PC-9 (cell line): ENCODE measurements at regions not wholly inside any gene's neighbourhood (a gene's known extent, or its start where the extent isn't known, plus 50 kb on each side); places are given as distances from the start of the nearest gene placed in this dataset.

Experiments used
- BruUV-seq: library from RNA; stranded (reverse); fragments of 400-500 nt; replicated peaks from 2 replicates; lab custom pipeline; 2021; lab: Mats Ljungman, UMichigan
- CTCF ChIA-PET: fragments of 300-600 bp; sonication (Branson Sonifier 250); formaldehyde crosslinking; loops from one replicate; lab custom pipeline; 2022; ENCODE audit warnings: antibody characterized with exemption; lab: Charles Lee
- POLR2A ChIA-PET: fragments of 300-600 bp; sonication (Branson Sonifier 250); formaldehyde crosslinking; loops from one replicate; lab custom pipeline; 2022; ENCODE audit warnings: antibody characterized with exemption; ENCODE audit not compliant: unreplicated experiment; lab: Charles Lee
- DNase-seq, 2 experiments: peaks; one replicate each; pipeline versions ENCODE4 v3.0.0 to v3.0.0-alpha.2; 2015 to 2022; ENCODE audit warnings: mixed read lengths in 1 of 2
- H2AFZ ChIP-seq: fragments of 200-600 bp; sonication (generic); 2 replicates; pipeline ENCODE4 v1.8.1; 2017; ENCODE audit warnings: antibody characterized with exemption
- H3F3A ChIP-seq: fragments of 200-600 bp; sonication (generic); 2 replicates; pipeline ENCODE4 v1.8.1; 2017; ENCODE audit warnings: antibody characterized with exemption, mild to moderate bottlenecking, low read depth; ENCODE audit not compliant: insufficient read depth
- H3K27ac ChIP-seq: fragments of 200-600 bp; sonication (generic); 2 replicates; pipeline ENCODE4 v1.6.1; 2016; ENCODE audit warnings: mixed run types
- H3K27me3 ChIP-seq: fragments of 200-600 bp; sonication (generic); 2 replicates; pipeline ENCODE4 v1.6.1; 2016; ENCODE audit warnings: low read depth, mixed run types; ENCODE audit not compliant: insufficient read depth
- H3K36me3 ChIP-seq: fragments of 200-600 bp; sonication (generic); 2 replicates; pipeline ENCODE4 v1.6.1; 2016; ENCODE audit warnings: low read depth, mixed run types
- H3K4me1 ChIP-seq: fragments of 200-600 bp; sonication (generic); replicated peaks from 2 replicates; pipeline ENCODE4 v1.6.1; 2016; ENCODE audit warnings: mixed run types; ENCODE audit not compliant: insufficient read depth
- H3K4me2 ChIP-seq: fragments of 200-600 bp; sonication (generic); 2 replicates; pipeline ENCODE4 v1.6.1; 2017; ENCODE audit warnings: mixed run types
- H3K4me3 ChIP-seq: fragments of 200-600 bp; sonication (generic); 2 replicates; pipeline ENCODE4 v1.6.1; 2016; ENCODE audit warnings: mixed run types
- H3K79me2 ChIP-seq: fragments of 200-600 bp; sonication (generic); 2 replicates; pipeline ENCODE4 v1.6.1; 2017; ENCODE audit warnings: low read depth, mixed run types
- H3K9me2 ChIP-seq: fragments of 200-600 bp; sonication (generic); 2 replicates; pipeline ENCODE4 v1.8.1; 2017; ENCODE audit warnings: mild to moderate bottlenecking; ENCODE audit not compliant: insufficient read depth
- H3K9me3 ChIP-seq: fragments of 200-600 bp; sonication (generic); 2 replicates; pipeline ENCODE4 v1.8.1; 2016; ENCODE audit warnings: low read depth; ENCODE audit not compliant: insufficient read depth
- H4K20me1 ChIP-seq: fragments of 200-600 bp; sonication (generic); 2 replicates; pipeline ENCODE4 v1.8.1; 2017; ENCODE audit not compliant: insufficient read depth
- EZH2 ChIP-seq: fragments of 200-600 bp; sonication (generic); IDR thresholded peaks from 2 replicates; pipeline ENCODE4 v1.8.0; 2017; ENCODE audit warnings: antibody characterized with exemption, low read depth
- intact Hi-C: fragments of 100-400 bp; cut with micrococcal nuclease; formaldehyde crosslinking; loops from one replicate; pipeline ENCODE4 v1.10.0; 2022; ENCODE audit not compliant: unreplicated experiment
- TF ChIP-seq, protein P1 (sequence below): fragments of 200-600 bp; sonication (generic); conservative IDR thresholded peaks from 2 replicates; pipeline ENCODE4 v1.6.1; 2017; ENCODE audit warnings: mixed run types, antibody characterized with exemption, mild to moderate bottlenecking, moderate library complexity

- intact Hi-C loops = no loop called here
These were observed 321.1 kb downstream of the HS3ST3B1 start for GRCh38 chr17:14621826-14622614.

DNA sequence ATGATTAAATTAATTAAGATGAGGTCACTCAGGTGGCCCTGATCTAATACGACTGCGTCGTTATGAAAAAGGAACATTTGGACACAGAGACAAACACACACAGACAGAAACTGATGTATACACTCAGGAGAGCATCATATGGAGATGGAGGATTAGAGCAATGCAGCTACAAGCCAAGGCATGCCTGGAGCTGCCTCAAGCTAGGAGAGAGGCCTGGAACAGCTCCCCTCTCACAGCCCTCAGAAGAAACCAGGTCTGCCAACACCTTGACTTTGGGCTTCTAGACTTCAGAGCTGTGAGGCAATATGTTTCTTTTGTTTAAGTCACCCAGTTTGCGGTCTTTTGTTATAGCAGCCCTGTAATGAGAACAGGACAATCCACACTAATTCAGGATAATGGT is 318.9 kb downstream of the HS3ST3B1 start:
- Histone ChIP-seq H3K9me3 (no peaks in the 10 kb centered on the region), H3K27ac (no peak overlapping the region), H2AFZ (no peak overlapping the region), H3K4me3 (no peak overlapping the region), H3F3A (no peaks in the 10 kb centered on the region), H3K4me1 (no peaks in the 10 kb centered on the region), H3K4me2 (no peak overlapping the region), H4K20me1 (no peaks in the 10 kb centered on the region), H3K27me3 (peaks cover 19% of the 10 kb centered on the region), H3K79me2 (no peaks in the 10 kb centered on the region), H3K36me3 (no peaks in the 10 kb centered on the region), H3K9me2 (no peaks in the 10 kb centered on the region)
- intact Hi-C loops = no loop called here
- POLR2A ChIA-PET = no interaction called here
- CTCF ChIA-PET = no interaction called here
- TF ChIP-seq EZH2 = no peak
- TF ChIP-seq, protein P1, sequence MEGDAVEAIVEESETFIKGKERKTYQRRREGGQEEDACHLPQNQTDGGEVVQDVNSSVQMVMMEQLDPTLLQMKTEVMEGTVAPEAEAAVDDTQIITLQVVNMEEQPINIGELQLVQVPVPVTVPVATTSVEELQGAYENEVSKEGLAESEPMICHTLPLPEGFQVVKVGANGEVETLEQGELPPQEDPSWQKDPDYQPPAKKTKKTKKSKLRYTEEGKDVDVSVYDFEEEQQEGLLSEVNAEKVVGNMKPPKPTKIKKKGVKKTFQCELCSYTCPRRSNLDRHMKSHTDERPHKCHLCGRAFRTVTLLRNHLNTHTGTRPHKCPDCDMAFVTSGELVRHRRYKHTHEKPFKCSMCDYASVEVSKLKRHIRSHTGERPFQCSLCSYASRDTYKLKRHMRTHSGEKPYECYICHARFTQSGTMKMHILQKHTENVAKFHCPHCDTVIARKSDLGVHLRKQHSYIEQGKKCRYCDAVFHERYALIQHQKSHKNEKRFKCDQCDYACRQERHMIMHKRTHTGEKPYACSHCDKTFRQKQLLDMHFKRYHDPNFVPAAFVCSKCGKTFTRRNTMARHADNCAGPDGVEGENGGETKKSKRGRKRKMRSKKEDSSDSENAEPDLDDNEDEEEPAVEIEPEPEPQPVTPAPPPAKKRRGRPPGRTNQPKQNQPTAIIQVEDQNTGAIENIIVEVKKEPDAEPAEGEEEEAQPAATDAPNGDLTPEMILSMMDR = no peak
- no peak for DNase-seq
- no TSS peak for BruUV-seq

More at GRCh38 chr17:14621826-14622614, 321.1 kb downstream of the HS3ST3B1 start:
- ChIA-PET POLR2A (no interaction called here), CTCF (no interaction called here)
- Histone ChIP-seq H3F3A (no peaks in the 10 kb centered on the region), H3K4me1 (no peaks in the 10 kb centered on the region), H3K27ac (no peak overlapping the region), H3K4me2 (no peak overlapping the region), H3K4me3 (no peak overlapping the region), H3K9me3 (no peaks in the 10 kb centered on the region), H2AFZ (no peak overlapping the region), H3K36me3 (no peaks in the 10 kb centered on the region), H3K79me2 (no peaks in the 10 kb centered on the region), H3K9me2 (no peaks in the 10 kb centered on the region), H3K27me3 (peaks cover 19% of the 10 kb centered on the region), H4K20me1 (no peaks in the 10 kb centered on the region)
- no peak for DNase-seq
- TF ChIP-seq EZH2 = no peak
- TF ChIP-seq, protein P1 = no peak
- no TSS peak for BruUV-seq

DNA sequence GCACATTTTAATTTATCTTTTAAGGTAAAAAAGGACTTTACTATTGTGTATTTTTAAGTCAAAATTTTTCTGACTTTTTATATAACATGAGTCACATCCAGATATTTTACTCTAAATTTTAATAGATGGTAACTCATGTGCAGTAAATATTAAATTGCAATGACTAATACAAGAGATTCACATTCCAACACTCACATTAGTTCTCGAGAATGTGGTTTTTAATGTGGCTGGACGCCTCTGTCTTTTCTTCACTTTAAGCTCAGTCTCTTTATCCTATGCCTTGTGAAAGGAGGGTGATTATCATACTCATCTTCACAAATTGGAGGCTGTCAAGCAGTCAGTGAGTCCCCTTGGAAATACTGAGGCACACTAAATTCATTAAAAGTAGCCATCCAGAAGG is 315.6 kb downstream of the HS3ST3B1 start:
- Histone ChIP-seq H3K9me2 (no peaks in the 10 kb centered on the region), H2AFZ (no peak overlapping the region), H3K27me3 (peaks cover 1% of the 10 kb centered on the region; the same call in 1 of the 2 replicates), H4K20me1 (no peaks in the 10 kb centered on the region), H3K4me3 (no peak overlapping the region), H3K27ac (no peak overlapping the region), H3K4me1 (no peaks in the 10 kb centered on the region), H3K36me3 (no peaks in the 10 kb centered on the region), H3F3A (no peaks in the 10 kb centered on the region), H3K4me2 (no peak overlapping the region), H3K79me2 (no peaks in the 10 kb centered on the region), H3K9me3 (no peaks in the 10 kb centered on the region)
- BruUV-seq = no TSS peak
- CTCF ChIA-PET = no interaction called here
- TF ChIP-seq EZH2 = no peak
- TF ChIP-seq, protein P1 = no peak
- DNase-seq = no peak
- intact Hi-C loops = no loop called here
- POLR2A ChIA-PET = no interaction called here
